OCI-LY7 (cell line): ENCODE measurements at regions not wholly inside any gene's neighbourhood (a gene's known extent, or its start where the extent isn't known, plus 50 kb on each side); places are given as distances from the start of the nearest gene placed in this dataset.

Experiments
- BruUV-seq: library from RNA; stranded (reverse); fragments of 400-500 nt; replicated peaks from 2 replicates; lab custom pipeline; 2021; lab: Mats Ljungman, UMichigan
- CTCF ChIA-PET: fragments of 300-600 bp; sonication (Branson Sonifier 250); formaldehyde crosslinking; loops from one replicate; lab custom pipeline; 2022; ENCODE audit warnings: antibody characterized with exemption; ENCODE audit not compliant: unreplicated experiment; lab: Charles Lee
- POLR2A ChIA-PET: fragments of 300-600 bp; sonication (Branson Sonifier 250); formaldehyde crosslinking; loops from one replicate; lab custom pipeline; 2022; ENCODE audit warnings: antibody characterized with exemption; lab: Charles Lee
- DNase-seq: peaks from one replicate; pipeline ENCODE4 v3.0.0-alpha.2; 2015; ENCODE audit warnings: low spot score
- H2AFZ ChIP-seq: fragments of 200-600 bp; sonication (generic), shearing (Covaris generic); 2 replicates; pipeline ENCODE4 v1.6.1; 2014; ENCODE audit warnings: mild to moderate bottlenecking, antibody characterized with exemption, low read length, moderate library complexity
- H3K27ac ChIP-seq: fragments of 200-600 bp; sonication (generic); 2 replicates; pipeline ENCODE4 v1.5.1; 2014; ENCODE audit warnings: mixed run types, low read depth, mild to moderate bottlenecking, moderate library complexity, low read length, inconsistent platforms; ENCODE audit not compliant: poor library complexity, severe bottlenecking
- H3K36me3 ChIP-seq: fragments of 200-600 bp; sonication (generic); 2 replicates; pipeline ENCODE4 v1.6.1; 2014; ENCODE audit warnings: mild to moderate bottlenecking, antibody characterized with exemption, low read length, moderate library complexity, mixed read lengths; ENCODE audit not compliant: insufficient read depth
- H3K4me1 ChIP-seq: fragments of 200-600 bp; sonication (generic); 2 replicates; pipeline ENCODE4 v1.5.1; 2014; ENCODE audit warnings: mild to moderate bottlenecking, low read length; ENCODE audit not compliant: insufficient read depth, poor library complexity, severe bottlenecking
- H3K4me2 ChIP-seq: fragments of 200-600 bp; sonication (generic); 2 replicates; pipeline ENCODE4 v1.6.1; 2014; ENCODE audit warnings: mild to moderate bottlenecking, low read length
- H3K4me3 ChIP-seq: fragments of 200-600 bp; sonication (generic); 2 replicates; pipeline ENCODE4 v1.5.1; 2014; ENCODE audit warnings: mild to moderate bottlenecking, low read depth, low read length; ENCODE audit not compliant: poor library complexity, severe bottlenecking
- H3K79me2 ChIP-seq: fragments of 200-600 bp; sonication (generic); 2 replicates; pipeline ENCODE4 v1.6.1; 2016; ENCODE audit warnings: low read depth, mild to moderate bottlenecking, low read length, moderate library complexity, mixed read lengths; ENCODE audit not compliant: insufficient read depth
- H3K9me2 ChIP-seq: fragments of 200-600 bp; sonication (generic); 2 replicates; pipeline ENCODE4 v1.6.1; 2016; ENCODE audit warnings: mild to moderate bottlenecking, low read length, mixed read lengths; ENCODE audit not compliant: insufficient read depth
- H3K9me3 ChIP-seq: fragments of 200-600 bp; sonication (generic); 2 replicates; pipeline ENCODE4 v1.6.1; 2014; ENCODE audit warnings: mild to moderate bottlenecking, mixed run types, low read length, mixed read lengths
- H4K20me1 ChIP-seq: fragments of 200-600 bp; sonication (generic); 2 replicates; pipeline ENCODE4 v1.6.1; 2014; ENCODE audit warnings: mild to moderate bottlenecking, antibody characterized with exemption, low read length, moderate library complexity, mixed read lengths; ENCODE audit not compliant: insufficient read depth
- CTCF ChIP-seq: fragments of 200-600 bp; sonication (generic); conservative IDR thresholded peaks from 2 replicates; pipeline ENCODE4 v1.5.1; 2014; ENCODE audit warnings: mild to moderate bottlenecking, antibody characterized with exemption, low read length, moderate library complexity, mixed read lengths
- EZH2phosphoT487 ChIP-seq: fragments of 200-600 bp; sonication (generic); IDR thresholded peaks from 2 replicates; pipeline ENCODE4 v1.6.1; 2018; ENCODE audit warnings: low read depth, borderline replicate concordance, mild to moderate bottlenecking, mixed run types, antibody characterized with exemption, low read length, moderate library complexity, mixed read lengths
- intact Hi-C: fragments of 100-400 bp; cut with micrococcal nuclease; formaldehyde crosslinking; loops from one replicate; pipeline ENCODE4 v1.10.0; 2022; ENCODE audit not compliant: unreplicated experiment

GRCh38 chr4:3642056-3642630 lies 109.9 kb upstream of the LRPAP1 start:
- intact Hi-C loops: no loop called here
- Histone ChIP-seq H3K4me3 (no peak overlapping the region), H2AFZ (no peak overlapping the region), H3K4me2 (no peak overlapping the region), H3K79me2 (no peaks in the 10 kb centered on the region), H3K36me3 (no peaks in the 10 kb centered on the region), H3K27ac (no peak overlapping the region), H3K4me1 (no peaks in the 10 kb centered on the region), H3K9me3 (no peaks in the 10 kb centered on the region), H3K9me2 (no peaks in the 10 kb centered on the region), H4K20me1 (no peaks in the 10 kb centered on the region)
- ChIA-PET CTCF (no interaction called here), POLR2A (no interaction called here)
- TF ChIP-seq CTCF: no peak
- no peak for TF ChIP-seq EZH2phosphoT487
- DNase-seq: no peak
- BruUV-seq: no TSS peak

GRCh38 chr4:3641501-3641900 lies 109.3 kb upstream of the LRPAP1 start:
- BruUV-seq: no TSS peak
- intact Hi-C loops: no loop called here
- Histone ChIP-seq H3K4me3 (no peak overlapping the region), H3K9me3 (no peaks in the 10 kb centered on the region), H3K4me1 (no peaks in the 10 kb centered on the region), H3K79me2 (no peaks in the 10 kb centered on the region), H2AFZ (no peak overlapping the region), H3K27ac (no peak overlapping the region), H4K20me1 (no peaks in the 10 kb centered on the region), H3K36me3 (no peaks in the 10 kb centered on the region), H3K4me2 (no peak overlapping the region), H3K9me2 (no peaks in the 10 kb centered on the region)
- TF ChIP-seq CTCF (no peak), EZH2phosphoT487 (no peak)
- ChIA-PET POLR2A (no interaction called here), CTCF (no interaction called here)
- no peak for DNase-seq

GRCh38 chr4:3640587-3640962 lies 108.4 kb upstream of the LRPAP1 start:
- no peaks in the 10 kb centered on the region for H3K79me2 ChIP-seq
- BruUV-seq: no TSS peak
- no peaks in the 10 kb centered on the region for H3K4me1 ChIP-seq
- intact Hi-C loops: no loop called here
- no peak overlapping the region for H3K4me2 ChIP-seq
- H3K4me3 ChIP-seq: no peak overlapping the region
- no peak overlapping the region for H2AFZ ChIP-seq
- ChIA-PET CTCF (no interaction called here), POLR2A (no interaction called here)
- H3K9me2 ChIP-seq: no peaks in the 10 kb centered on the region
- H3K36me3 ChIP-seq: no peaks in the 10 kb centered on the region
- no peak for DNase-seq
- no peaks in the 10 kb centered on the region for H4K20me1 ChIP-seq
- no peak overlapping the region for H3K27ac ChIP-seq
- TF ChIP-seq EZH2phosphoT487: no peak
- no peak for TF ChIP-seq CTCF
- no peaks in the 10 kb centered on the region for H3K9me3 ChIP-seq
